ENCODE measurements at regions not wholly inside any gene's neighbourhood (a gene's known extent, or its start where the extent isn't known, plus 50 kb on each side); places are given as distances from the start of the nearest gene placed in this dataset.

DNA sequence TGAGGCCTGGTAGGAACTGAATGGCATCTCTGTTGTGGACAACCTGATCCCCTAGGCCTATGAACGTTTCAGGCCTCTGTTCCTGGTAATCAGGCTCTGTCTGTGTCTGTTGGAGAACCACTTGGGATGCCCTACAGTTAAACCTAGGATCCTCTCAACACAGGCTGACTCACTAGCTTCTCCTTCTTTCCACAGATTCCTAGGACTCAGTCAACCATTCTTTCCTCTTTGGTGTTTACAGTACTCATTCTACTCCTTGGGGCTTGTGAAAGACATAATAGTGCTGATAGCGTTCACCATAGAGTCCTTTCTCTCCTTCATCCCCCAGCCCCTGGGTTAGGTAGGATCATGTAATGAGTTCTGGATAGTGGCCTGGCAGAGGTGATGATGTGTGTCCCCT is 544.3 kb downstream of the METTL4 start:
- Histone ChIP-seq H3K4me1 (no peaks in the 10 kb centered on the region), H3K36me3 (no peaks in the 10 kb centered on the region), H3K27me3 (no peaks in the 10 kb centered on the region), H3K9me3 (no peaks in the 10 kb centered on the region), H3K4me3 (no peak overlapping the region), H3K27ac (no peak overlapping the region)
- WGBS, 5 donors: 36 to 62% (median 51%) methylated on average over 2 of the region's 2 CpGs
- intact Hi-C loops (cut with DNase I; ENCODE audit: low total_unique reads): no loop called here
- no peak for TF ChIP-seq POLR2AphosphoS5 (IDR thresholded peaks at IDR 0.05)
- TF ChIP-seq POLR2A (IDR thresholded peaks at IDR 0.05): no peak
- TF ChIP-seq, protein P1, sequence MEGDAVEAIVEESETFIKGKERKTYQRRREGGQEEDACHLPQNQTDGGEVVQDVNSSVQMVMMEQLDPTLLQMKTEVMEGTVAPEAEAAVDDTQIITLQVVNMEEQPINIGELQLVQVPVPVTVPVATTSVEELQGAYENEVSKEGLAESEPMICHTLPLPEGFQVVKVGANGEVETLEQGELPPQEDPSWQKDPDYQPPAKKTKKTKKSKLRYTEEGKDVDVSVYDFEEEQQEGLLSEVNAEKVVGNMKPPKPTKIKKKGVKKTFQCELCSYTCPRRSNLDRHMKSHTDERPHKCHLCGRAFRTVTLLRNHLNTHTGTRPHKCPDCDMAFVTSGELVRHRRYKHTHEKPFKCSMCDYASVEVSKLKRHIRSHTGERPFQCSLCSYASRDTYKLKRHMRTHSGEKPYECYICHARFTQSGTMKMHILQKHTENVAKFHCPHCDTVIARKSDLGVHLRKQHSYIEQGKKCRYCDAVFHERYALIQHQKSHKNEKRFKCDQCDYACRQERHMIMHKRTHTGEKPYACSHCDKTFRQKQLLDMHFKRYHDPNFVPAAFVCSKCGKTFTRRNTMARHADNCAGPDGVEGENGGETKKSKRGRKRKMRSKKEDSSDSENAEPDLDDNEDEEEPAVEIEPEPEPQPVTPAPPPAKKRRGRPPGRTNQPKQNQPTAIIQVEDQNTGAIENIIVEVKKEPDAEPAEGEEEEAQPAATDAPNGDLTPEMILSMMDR (IDR thresholded peaks at IDR 0.05): no peak
- TF ChIP-seq EP300 (IDR thresholded peaks at IDR 0.05): no peak
- no peak for DNase-seq

DNA sequence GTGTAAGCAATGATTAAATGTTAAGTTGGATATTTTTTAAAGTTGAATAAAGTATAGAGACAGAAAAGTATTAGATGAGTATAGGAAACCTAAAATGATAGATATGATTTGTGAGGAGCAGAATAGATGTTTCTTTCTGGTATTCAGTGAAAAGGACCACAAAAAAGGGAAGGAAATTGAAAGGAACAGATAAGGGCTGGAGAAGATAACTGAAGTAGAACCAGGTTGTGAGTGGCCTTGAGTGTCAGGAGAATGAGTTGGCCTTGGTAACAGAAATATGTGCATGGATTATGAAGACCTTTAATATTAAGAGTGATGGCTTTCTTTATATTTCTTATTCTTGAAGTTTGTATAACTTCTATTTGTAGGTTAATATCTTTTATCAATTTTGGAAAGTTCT is 543.5 kb downstream of the METTL4 start:
- Histone ChIP-seq H3K36me3 (no peaks in the 10 kb centered on the region), H3K9me3 (no peaks in the 10 kb centered on the region), H3K27ac (no peak overlapping the region), H3K4me3 (no peak overlapping the region), H3K27me3 (no peaks in the 10 kb centered on the region), H3K4me1 (no peaks in the 10 kb centered on the region)
- DNase-seq: no peak
- TF ChIP-seq POLR2A (IDR thresholded peaks at IDR 0.05): no peak
- TF ChIP-seq, protein P1 (IDR thresholded peaks at IDR 0.05): no peak
- TF ChIP-seq EP300 (IDR thresholded peaks at IDR 0.05): no peak
- no peak for TF ChIP-seq POLR2AphosphoS5 (IDR thresholded peaks at IDR 0.05)
- intact Hi-C loops (cut with DNase I; ENCODE audit: low total_unique reads): no loop called here

DNA sequence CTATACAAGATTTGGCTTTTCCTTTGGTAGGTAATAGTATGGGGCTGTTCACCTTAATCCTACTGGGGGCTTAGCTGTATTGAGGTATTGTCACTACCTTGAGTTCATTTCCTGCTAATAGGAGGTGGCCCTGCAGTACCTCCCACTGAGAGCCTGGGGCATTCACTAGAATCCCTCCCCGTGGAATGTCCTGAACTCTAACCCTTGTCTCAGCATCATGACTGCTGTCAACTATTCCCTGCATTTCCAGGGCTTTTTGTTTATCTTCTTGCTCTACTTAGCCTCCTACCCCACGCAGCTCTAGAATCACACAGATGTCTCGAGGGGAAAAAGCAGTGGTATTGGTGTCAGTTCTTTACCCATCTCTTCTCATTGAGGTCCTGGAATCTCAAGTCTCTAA is 542.3 kb downstream of the METTL4 start:
- DNase-seq: no peak
- no peaks in the 10 kb centered on the region for H3K9me3 ChIP-seq
- no peaks in the 10 kb centered on the region for H3K36me3 ChIP-seq
- WGBS, 5 donors: 43 to 57% (median 48%) methylated on average over 3 of the region's 3 CpGs
- no peak overlapping the region for H3K4me3 ChIP-seq
- no peaks in the 10 kb centered on the region for H3K4me1 ChIP-seq
- H3K27me3 ChIP-seq: no peaks in the 10 kb centered on the region
- H3K27ac ChIP-seq: no peak overlapping the region
- intact Hi-C loops (cut with DNase I; ENCODE audit: low total_unique reads): no loop called here
- TF ChIP-seq, protein P1 (IDR thresholded peaks at IDR 0.05): no peak
- TF ChIP-seq POLR2A (IDR thresholded peaks at IDR 0.05): no peak
- TF ChIP-seq EP300 (IDR thresholded peaks at IDR 0.05): no peak
- no peak for TF ChIP-seq POLR2AphosphoS5 (IDR thresholded peaks at IDR 0.05)

DNA sequence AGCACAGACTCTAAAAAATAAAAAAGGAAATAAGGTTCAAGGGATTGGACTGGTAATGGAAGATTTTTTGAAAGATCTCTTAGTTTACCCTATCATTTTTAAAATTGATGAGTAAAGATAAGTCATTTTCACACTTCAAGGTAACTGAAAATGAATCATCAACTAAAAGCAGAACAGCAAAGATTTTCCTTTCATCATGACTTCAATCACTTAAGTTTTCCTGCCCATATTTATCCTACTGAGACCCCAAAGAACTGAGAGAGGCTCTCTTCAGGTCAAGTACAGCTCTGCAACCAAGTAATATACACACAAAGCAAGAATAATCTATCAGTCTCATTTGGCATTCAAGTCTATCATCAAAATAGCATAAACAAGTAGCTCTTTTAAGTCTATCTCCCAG is 540.7 kb downstream of the METTL4 start:
- no peak for DNase-seq
- H3K4me3 ChIP-seq: no peak overlapping the region
- TF ChIP-seq, protein P1 (IDR thresholded peaks at IDR 0.05): no peak
- no peak for TF ChIP-seq POLR2AphosphoS5 (IDR thresholded peaks at IDR 0.05)
- no peak for TF ChIP-seq EP300 (IDR thresholded peaks at IDR 0.05)
- TF ChIP-seq POLR2A (IDR thresholded peaks at IDR 0.05): no peak
- no peaks in the 10 kb centered on the region for H3K4me1 ChIP-seq
- H3K27me3 ChIP-seq: no peaks in the 10 kb centered on the region
- no peaks in the 10 kb centered on the region for H3K36me3 ChIP-seq
- no peaks in the 10 kb centered on the region for H3K9me3 ChIP-seq
- intact Hi-C loops (cut with DNase I; ENCODE audit: low total_unique reads): no loop called here
- no peak overlapping the region for H3K27ac ChIP-seq

DNA sequence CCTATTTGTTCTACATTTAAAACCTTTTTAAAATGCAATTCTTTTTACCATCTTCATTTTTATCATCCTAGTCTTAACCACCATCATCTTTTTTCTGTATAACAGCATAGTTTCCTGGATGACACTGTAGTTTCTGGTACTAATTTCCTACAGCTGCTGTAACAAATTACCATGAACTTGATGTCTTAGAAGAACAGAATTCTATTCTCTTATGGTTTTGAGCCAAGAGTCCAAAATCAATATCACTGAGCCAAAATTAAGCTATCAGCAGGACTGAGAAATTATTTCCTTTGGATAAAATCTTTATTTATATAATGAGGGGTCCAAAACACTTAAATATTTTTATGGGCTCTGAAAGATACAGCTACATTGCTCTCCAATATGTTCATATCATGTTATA is 539.3 kb downstream of the METTL4 start:
- no peaks in the 10 kb centered on the region for H3K27me3 ChIP-seq
- no peaks in the 10 kb centered on the region for H3K9me3 ChIP-seq
- H3K27ac ChIP-seq: no peak overlapping the region
- no peak overlapping the region for H3K4me3 ChIP-seq
- TF ChIP-seq POLR2AphosphoS5 (IDR thresholded peaks at IDR 0.05) (no peak), EP300 (IDR thresholded peaks at IDR 0.05) (no peak), POLR2A (IDR thresholded peaks at IDR 0.05) (no peak)
- TF ChIP-seq, protein P1 (IDR thresholded peaks at IDR 0.05): no peak
- intact Hi-C loops (cut with DNase I; ENCODE audit: low total_unique reads): no loop called here
- DNase-seq: no peak
- no peaks in the 10 kb centered on the region for H3K36me3 ChIP-seq
- no peaks in the 10 kb centered on the region for H3K4me1 ChIP-seq

Measured in stomach (tissue), 8 donors.